H1 (cell line): ENCODE measurements at regions not wholly inside any gene's neighbourhood (a gene's known extent, or its start where the extent isn't known, plus 50 kb on each side); places are given as distances from the start of the nearest gene placed in this dataset.

Experiments
- CTCF ChIA-PET: fragments of 300-600 bp; sonication (Branson Sonifier 250); formaldehyde crosslinking; loops from one replicate; lab custom pipeline; 2021; ENCODE audit not compliant: partially characterized antibody; lab: Charles Lee
- POLR2A ChIA-PET: fragments of 300-600 bp; sonication (Branson Sonifier 250); formaldehyde crosslinking; loops from one replicate; lab custom pipeline; 2021; ENCODE audit warnings: inconsistent platforms; ENCODE audit not compliant: partially characterized antibody; lab: Charles Lee
- DNase-seq, 2 experiments: peaks; one replicate each; pipeline versions ENCODE4 v3.0.0 to v3.0.0-alpha.2; 2010 to 2022; ENCODE audit warnings: low spot score in 2 of 2, low read depth in 1 of 2, mixed read lengths in 1 of 2
- FAIRE-seq: peaks from 2 replicates; lab custom pipeline; 2011; peaks lifted over from hg19 to GRCh38; lab: Jason Lieb, UNC
- H2AFZ ChIP-seq: 2 replicates; pipeline ENCODE4 v1.8.1; 2012; ENCODE audit warnings: low read length, inconsistent platforms
- H2AK5ac ChIP-seq: 2 replicates; pipeline ENCODE4 v1.6.1; 2013; ENCODE audit warnings: low read depth, low read length
- H2BK120ac ChIP-seq: replicated peaks from 2 replicates; pipeline ENCODE3; 2013; ENCODE audit warnings: low read depth, low read length, inconsistent platforms
- H2BK12ac ChIP-seq: 2 replicates; pipeline ENCODE4 v1.6.1; 2013; ENCODE audit warnings: low read depth, low read length
- H2BK15ac ChIP-seq: 2 replicates; pipeline ENCODE4 v1.6.1; 2013; ENCODE audit warnings: low read length
- H2BK20ac ChIP-seq: 2 replicates; pipeline ENCODE4 v1.6.1; 2013; ENCODE audit warnings: low read length
- H2BK5ac ChIP-seq: 2 replicates; pipeline ENCODE4 v1.6.1; 2013; ENCODE audit warnings: low read depth, low read length
- H3K14ac ChIP-seq: 2 replicates; pipeline ENCODE4 v1.6.1; 2013; ENCODE audit warnings: inconsistent platforms; ENCODE audit not compliant: insufficient read length
- H3K18ac ChIP-seq: 2 replicates; pipeline ENCODE4 v1.6.1; 2013; ENCODE audit warnings: low read length; ENCODE audit errors: extremely low read depth
- H3K23ac ChIP-seq: 2 replicates; pipeline ENCODE4 v1.6.1; 2013; ENCODE audit warnings: inconsistent platforms; ENCODE audit not compliant: insufficient read length
- H3K23me2 ChIP-seq: 2 replicates; pipeline ENCODE4 v1.6.1; 2013; ENCODE audit warnings: low read depth, low read length
- H3K27ac ChIP-seq: 2 replicates; pipeline ENCODE4 v1.6.1; 2011; ENCODE audit warnings: low read depth, low read length, inconsistent platforms
- H3K27me3 ChIP-seq, 4 experiments: replicated peaks in 1 of 4; 1 replicate in 1 of 4; 2 replicates in 3 of 4; pipeline versions ENCODE4 v1.6.1 to v1.8.1; 2011 to 2013; ENCODE audit warnings: low read length in 3 of 4, mild to moderate bottlenecking in 3 of 4, inconsistent platforms in 2 of 4, mixed read lengths in 2 of 4, moderate library complexity in 1 of 4; ENCODE audit not compliant: control insufficient read depth in 3 of 4, insufficient read depth in 3 of 4; ENCODE audit errors: extremely low read depth in 1 of 4
- H3K36me3 ChIP-seq, 4 experiments: 2 replicates each; pipeline versions ENCODE4 v1.6.1 to v1.8.1; 2011 to 2013; ENCODE audit warnings: mild to moderate bottlenecking in 4 of 4, low read length in 3 of 4, moderate library complexity in 2 of 4, control low read depth in 1 of 4, inconsistent platforms in 1 of 4; ENCODE audit not compliant: insufficient read depth in 4 of 4, control insufficient read depth in 2 of 4
- H3K4ac ChIP-seq: replicated peaks from 2 replicates; pipeline ENCODE3; 2013; ENCODE audit warnings: low read length, low read depth, mixed read lengths, inconsistent platforms; ENCODE audit not compliant: insufficient read length
- H3K4me1 ChIP-seq, 4 experiments: replicated peaks in 1 of 4; 1 replicate in 1 of 4; 2 replicates in 3 of 4; pipeline versions ENCODE4 v1.6.1 to v1.8.1; 2011 to 2013; ENCODE audit warnings: low read length in 3 of 4, inconsistent platforms in 2 of 4, mixed read lengths in 1 of 4; ENCODE audit not compliant: insufficient read depth in 4 of 4, control insufficient read depth in 3 of 4
- H3K4me2 ChIP-seq, 2 experiments: 2 replicates each; pipeline versions ENCODE4 v1.6.1 to v1.8.1; 2011 to 2013; ENCODE audit warnings: low read depth in 2 of 2, low read length in 2 of 2, control low read depth in 1 of 2, inconsistent platforms in 1 of 2, mild to moderate bottlenecking in 1 of 2; ENCODE audit not compliant: insufficient read depth in 1 of 2
- H3K4me3 ChIP-seq, 4 experiments: fragments of 200-600, 300-600 bp in 1 of 4; sonication (generic), shearing (Covaris generic), sonication (Bioruptor Twin) in 1 of 4; 2 replicates each; pipeline versions ENCODE4 v1.5.1 to v1.8.1; 2011 to 2016; ENCODE audit warnings: low read length in 4 of 4, low read depth in 3 of 4, control low read depth in 2 of 4, inconsistent platforms in 2 of 4, mild to moderate bottlenecking in 2 of 4, mixed read lengths in 1 of 4, moderate library complexity in 1 of 4; ENCODE audit not compliant: insufficient read depth in 2 of 4; ENCODE audit errors: extremely low read depth in 1 of 4
- H3K56ac ChIP-seq: replicated peaks from 2 replicates; pipeline ENCODE3; 2013; ENCODE audit warnings: low read depth, mild to moderate bottlenecking, mixed read lengths, low read length, inconsistent platforms; ENCODE audit not compliant: insufficient read length
- H3K79me1 ChIP-seq: 2 replicates; pipeline ENCODE4 v1.6.1; 2013; ENCODE audit warnings: low read depth, low read length, control low read depth
- H3K79me2 ChIP-seq, 2 experiments: 2 replicates each; pipeline versions ENCODE4 v1.6.1 to v1.8.1; 2012 to 2013; ENCODE audit warnings: low read length in 2 of 2, mild to moderate bottlenecking in 2 of 2, inconsistent platforms in 1 of 2; ENCODE audit not compliant: insufficient read depth in 2 of 2, control insufficient read depth in 1 of 2
- H3K9ac ChIP-seq, 4 experiments: replicated peaks in 1 of 4; 1 replicate in 1 of 4; 2 replicates in 3 of 4; pipeline versions ENCODE4 v1.6.1 to v1.8.1; 2011 to 2013; ENCODE audit warnings: low read depth in 3 of 4, low read length in 3 of 4, control low read depth in 2 of 4, mild to moderate bottlenecking in 2 of 4, moderate library complexity in 2 of 4, inconsistent platforms in 1 of 4; ENCODE audit errors: extremely low read depth in 1 of 4
- H3K9me3 ChIP-seq, 2 experiments: 2 replicates each; pipeline versions ENCODE4 v1.6.1 to v1.8.1; 2012 to 2013; ENCODE audit warnings: mild to moderate bottlenecking in 2 of 2, moderate library complexity in 2 of 2, control low read depth in 1 of 2, inconsistent platforms in 1 of 2, low read depth in 1 of 2, low read length in 1 of 2, mixed read lengths in 1 of 2; ENCODE audit not compliant: insufficient read depth in 2 of 2
- H4K20me1 ChIP-seq, 2 experiments: replicated peaks in 1 of 2; 2 replicates each; pipeline versions ENCODE3 to v1.8.1; 2011 to 2013; ENCODE audit warnings: inconsistent platforms in 2 of 2, low read length in 2 of 2, mild to moderate bottlenecking in 1 of 2; ENCODE audit not compliant: insufficient read depth in 2 of 2, control insufficient read depth in 1 of 2
- H4K5ac ChIP-seq: 2 replicates; pipeline ENCODE4 v1.6.1; 2013; ENCODE audit warnings: low read length, low read depth, mixed read lengths, inconsistent platforms; ENCODE audit not compliant: insufficient read length
- H4K8ac ChIP-seq: 2 replicates; pipeline ENCODE4 v1.8.0; 2013; ENCODE audit warnings: mild to moderate bottlenecking, moderate library complexity, low read length, inconsistent platforms; ENCODE audit not compliant: insufficient read depth; ENCODE audit errors: extremely low read depth
- H4K91ac ChIP-seq: replicated peaks from 2 replicates; pipeline ENCODE3; 2013; ENCODE audit warnings: low read length, mixed read lengths, inconsistent platforms; ENCODE audit not compliant: insufficient read length
- ASH2L ChIP-seq: fragments of 200-600, 300-600 bp; sonication (generic); IDR thresholded peaks from one replicate; pipeline ENCODE4 v1.7.1; 2017; ENCODE audit warnings: low read length
- BACH1 ChIP-seq: IDR thresholded peaks from 2 replicates; pipeline ENCODE4 v1.6.1; 2012; ENCODE audit warnings: low read length, improper control_type of control experiment
- BCL11A ChIP-seq, 2 experiments: IDR thresholded peaks; one replicate each; pipeline ENCODE4 v1.6.1; 2011; ENCODE audit warnings: low read depth in 2 of 2, low read length in 2 of 2, mild to moderate bottlenecking in 2 of 2
- CREB1 ChIP-seq: IDR thresholded peaks from 2 replicates; pipeline ENCODE4 v1.6.1; 2012; ENCODE audit warnings: inconsistent platforms
- GTF2F1 ChIP-seq: IDR thresholded peaks from 2 replicates; pipeline ENCODE4 v1.6.1; 2012; ENCODE audit warnings: low read depth, low read length, improper control_type of control experiment, borderline replicate concordance
- HDAC6 ChIP-seq: IDR thresholded peaks from one replicate; pipeline ENCODE4 v1.7.1; 2012; ENCODE audit warnings: low read depth, mild to moderate bottlenecking, inconsistent platforms, low read length, moderate library complexity
- MAFK ChIP-seq: IDR thresholded peaks from 2 replicates; pipeline ENCODE4 v1.6.1; 2012; ENCODE audit warnings: low read depth, mild to moderate bottlenecking, improper control_type of control experiment, low read length
- MAX ChIP-seq: IDR thresholded peaks from 2 replicates; pipeline ENCODE4 v1.6.1; 2012; ENCODE audit warnings: inconsistent platforms
- NANOG ChIP-seq: IDR thresholded peaks from 2 replicates; pipeline ENCODE4 v1.6.1; 2011; ENCODE audit warnings: low read length, low read depth, mild to moderate bottlenecking, inconsistent platforms; ENCODE audit not compliant: insufficient read depth, poor library complexity, severe bottlenecking
- POLR2AphosphoS5 ChIP-seq: IDR thresholded peaks from 2 replicates; pipeline ENCODE4 v1.6.1; 2011; ENCODE audit warnings: low read depth, low read length
- SP2 ChIP-seq: IDR thresholded peaks from 2 replicates; pipeline ENCODE4 v1.6.1; 2012; ENCODE audit warnings: mild to moderate bottlenecking, low read length, inconsistent platforms
- SUZ12 ChIP-seq: fragments of 200-600 bp; sonication (generic); IDR thresholded peaks from 2 replicates; pipeline ENCODE4 v1.6.1; 2012; ENCODE audit warnings: mild to moderate bottlenecking, inconsistent platforms, low read length, moderate library complexity, mixed read lengths
- WGBS, 2 experiments: shearing (Covaris generic) in 1 of 2; methylation state at CpG; one replicate each; pipeline versions ENCODE4 v1.1.6 to v1.1.7; 2013 to 2015; ENCODE audit warnings: low lambda C conversion rate in 2 of 2, mixed read lengths in 2 of 2, inconsistent platforms in 1 of 2, low coverage in 1 of 2, missing lambda C conversion rate in 1 of 2; ENCODE audit not compliant: insufficient replicate concordance in 2 of 2, insufficient coverage in 1 of 2, insufficient read length in 1 of 2; ENCODE audit errors: extremely low coverage in 1 of 2, missing lambda C conversion rate in 1 of 2; 5-methylcytosine and 5-hydroxymethylcytosine counted together
- TF ChIP-seq, protein P1 (sequence below): IDR thresholded peaks from 2 replicates; pipeline ENCODE4 v1.6.1; 2011; ENCODE audit warnings: low read length, improper control_type of control experiment
- TF ChIP-seq, protein P2 (sequence below): IDR thresholded peaks from 2 replicates; pipeline ENCODE4 v1.6.1; 2012; ENCODE audit warnings: inconsistent platforms

DNA sequence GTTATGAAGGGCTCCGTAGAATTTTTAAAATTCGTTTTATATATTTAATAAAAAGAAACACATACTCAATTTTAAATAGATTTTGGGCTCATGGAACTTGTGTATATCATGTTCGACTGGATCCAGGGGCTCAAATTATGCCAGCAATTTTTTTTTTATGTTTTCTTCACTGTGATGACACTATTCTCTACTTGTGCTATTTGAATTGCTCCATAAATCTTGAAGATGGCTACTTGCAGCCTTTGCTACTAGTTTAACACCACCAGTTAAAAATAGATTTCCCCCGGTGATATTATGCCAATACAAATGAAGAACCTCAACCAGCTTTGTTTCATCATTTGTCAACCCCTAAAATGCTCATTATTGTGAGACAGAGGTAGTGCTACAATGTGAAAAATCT is 933.2 kb downstream of the IPMK start:
- no peak overlapping the region for H3K4ac ChIP-seq
- no peak overlapping the region for H4K8ac ChIP-seq
- H2BK20ac ChIP-seq = no peak overlapping the region
- no peak overlapping the region for H4K91ac ChIP-seq
- H3K56ac ChIP-seq = no peak overlapping the region
- H3K36me3 ChIP-seq = no peaks in the 10 kb centered on the region
- no peaks in the 10 kb centered on the region for H3K79me2 ChIP-seq
- no peaks in the 10 kb centered on the region for H4K20me1 ChIP-seq
- H2BK5ac ChIP-seq = no peak overlapping the region
- WGBS, 2 experiments = 90% methylated on average over 4 of the region's 4 CpGs; no CpG with 5 or more reads in 1 of the 2 experiments
- DNase-seq (no peak), FAIRE-seq (no peak)
- H3K4me3 ChIP-seq = no peak overlapping the region
- no peak overlapping the region for H3K9ac ChIP-seq
- TF ChIP-seq POLR2AphosphoS5 (no peak), GTF2F1 (no peak), NANOG (no peak), HDAC6 (no peak), MAFK (no peak), CREB1 (no peak), BCL11A (IDR thresholded peaks at IDR 0.05; ENCODE audit: low read depth in 2 of 2, low read length in 2 of 2) (no peak), BACH1 (no peak), SP2 (no peak), ASH2L (no peak), MAX (no peak), SUZ12 (no peak)
- TF ChIP-seq, protein P1, sequence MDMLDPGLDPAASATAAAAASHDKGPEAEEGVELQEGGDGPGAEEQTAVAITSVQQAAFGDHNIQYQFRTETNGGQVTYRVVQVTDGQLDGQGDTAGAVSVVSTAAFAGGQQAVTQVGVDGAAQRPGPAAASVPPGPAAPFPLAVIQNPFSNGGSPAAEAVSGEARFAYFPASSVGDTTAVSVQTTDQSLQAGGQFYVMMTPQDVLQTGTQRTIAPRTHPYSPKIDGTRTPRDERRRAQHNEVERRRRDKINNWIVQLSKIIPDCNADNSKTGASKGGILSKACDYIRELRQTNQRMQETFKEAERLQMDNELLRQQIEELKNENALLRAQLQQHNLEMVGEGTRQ = no peak
- TF ChIP-seq, protein P2, sequence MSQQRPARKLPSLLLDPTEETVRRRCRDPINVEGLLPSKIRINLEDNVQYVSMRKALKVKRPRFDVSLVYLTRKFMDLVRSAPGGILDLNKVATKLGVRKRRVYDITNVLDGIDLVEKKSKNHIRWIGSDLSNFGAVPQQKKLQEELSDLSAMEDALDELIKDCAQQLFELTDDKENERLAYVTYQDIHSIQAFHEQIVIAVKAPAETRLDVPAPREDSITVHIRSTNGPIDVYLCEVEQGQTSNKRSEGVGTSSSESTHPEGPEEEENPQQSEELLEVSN = no peak
- H3K18ac ChIP-seq = no peak overlapping the region
- no peak overlapping the region for H3K27ac ChIP-seq
- CTCF ChIA-PET = no interaction called here
- H3K14ac ChIP-seq = no peak overlapping the region
- H4K5ac ChIP-seq = no peak overlapping the region
- H3K27me3 ChIP-seq = no peaks in the 10 kb centered on the region
- H3K4me1 ChIP-seq = no peaks in the 10 kb centered on the region
- POLR2A ChIA-PET = no interaction called here
- no peaks in the 10 kb centered on the region for H3K23me2 ChIP-seq
- H2AFZ ChIP-seq = no peak overlapping the region
- H3K4me2 ChIP-seq = no peak overlapping the region
- no peak overlapping the region for H2BK120ac ChIP-seq
- H3K9me3 ChIP-seq = no peaks in the 10 kb centered on the region; a peak in 1 of 4 replicates
- no peak overlapping the region for H3K23ac ChIP-seq
- H3K79me1 ChIP-seq = no peaks in the 10 kb centered on the region
- no peak overlapping the region for H2AK5ac ChIP-seq
- no peak overlapping the region for H2BK12ac ChIP-seq
- no peak overlapping the region for H2BK15ac ChIP-seq
